PC-9 (cell line): ENCODE measurements at regions not wholly inside any gene's neighbourhood (a gene's known extent, or its start where the extent isn't known, plus 50 kb on each side); places are given as distances from the start of the nearest gene placed in this dataset.

Source experiments
- BruUV-seq: library from RNA; stranded (reverse); fragments of 400-500 nt; replicated peaks from 2 replicates; lab custom pipeline; 2021; lab: Mats Ljungman, UMichigan
- CTCF ChIA-PET: fragments of 300-600 bp; sonication (Branson Sonifier 250); formaldehyde crosslinking; loops from one replicate; lab custom pipeline; 2022; ENCODE audit warnings: antibody characterized with exemption; lab: Charles Lee
- POLR2A ChIA-PET: fragments of 300-600 bp; sonication (Branson Sonifier 250); formaldehyde crosslinking; loops from one replicate; lab custom pipeline; 2022; ENCODE audit warnings: antibody characterized with exemption; ENCODE audit not compliant: unreplicated experiment; lab: Charles Lee
- DNase-seq, 2 experiments: peaks; one replicate each; pipeline versions ENCODE4 v3.0.0 to v3.0.0-alpha.2; 2015 to 2022; ENCODE audit warnings: mixed read lengths in 1 of 2
- H2AFZ ChIP-seq: fragments of 200-600 bp; sonication (generic); 2 replicates; pipeline ENCODE4 v1.8.1; 2017; ENCODE audit warnings: antibody characterized with exemption
- H3F3A ChIP-seq: fragments of 200-600 bp; sonication (generic); 2 replicates; pipeline ENCODE4 v1.8.1; 2017; ENCODE audit warnings: antibody characterized with exemption, mild to moderate bottlenecking, low read depth; ENCODE audit not compliant: insufficient read depth
- H3K27ac ChIP-seq: fragments of 200-600 bp; sonication (generic); 2 replicates; pipeline ENCODE4 v1.6.1; 2016; ENCODE audit warnings: mixed run types
- H3K27me3 ChIP-seq: fragments of 200-600 bp; sonication (generic); 2 replicates; pipeline ENCODE4 v1.6.1; 2016; ENCODE audit warnings: low read depth, mixed run types; ENCODE audit not compliant: insufficient read depth
- H3K36me3 ChIP-seq: fragments of 200-600 bp; sonication (generic); 2 replicates; pipeline ENCODE4 v1.6.1; 2016; ENCODE audit warnings: low read depth, mixed run types
- H3K4me1 ChIP-seq: fragments of 200-600 bp; sonication (generic); replicated peaks from 2 replicates; pipeline ENCODE4 v1.6.1; 2016; ENCODE audit warnings: mixed run types; ENCODE audit not compliant: insufficient read depth
- H3K4me2 ChIP-seq: fragments of 200-600 bp; sonication (generic); 2 replicates; pipeline ENCODE4 v1.6.1; 2017; ENCODE audit warnings: mixed run types
- H3K4me3 ChIP-seq: fragments of 200-600 bp; sonication (generic); 2 replicates; pipeline ENCODE4 v1.6.1; 2016; ENCODE audit warnings: mixed run types
- H3K79me2 ChIP-seq: fragments of 200-600 bp; sonication (generic); 2 replicates; pipeline ENCODE4 v1.6.1; 2017; ENCODE audit warnings: low read depth, mixed run types
- H3K9me2 ChIP-seq: fragments of 200-600 bp; sonication (generic); 2 replicates; pipeline ENCODE4 v1.8.1; 2017; ENCODE audit warnings: mild to moderate bottlenecking; ENCODE audit not compliant: insufficient read depth
- H3K9me3 ChIP-seq: fragments of 200-600 bp; sonication (generic); 2 replicates; pipeline ENCODE4 v1.8.1; 2016; ENCODE audit warnings: low read depth; ENCODE audit not compliant: insufficient read depth
- H4K20me1 ChIP-seq: fragments of 200-600 bp; sonication (generic); 2 replicates; pipeline ENCODE4 v1.8.1; 2017; ENCODE audit not compliant: insufficient read depth
- CTCF ChIP-seq: fragments of 200-600 bp; sonication (generic); conservative IDR thresholded peaks from 2 replicates; pipeline ENCODE4 v1.6.1; 2017; ENCODE audit warnings: mixed run types, antibody characterized with exemption, mild to moderate bottlenecking, moderate library complexity
- EZH2 ChIP-seq: fragments of 200-600 bp; sonication (generic); IDR thresholded peaks from 2 replicates; pipeline ENCODE4 v1.8.0; 2017; ENCODE audit warnings: antibody characterized with exemption, low read depth
- intact Hi-C: fragments of 100-400 bp; cut with micrococcal nuclease; formaldehyde crosslinking; loops from one replicate; pipeline ENCODE4 v1.10.0; 2022; ENCODE audit not compliant: unreplicated experiment

- Histone ChIP-seq H3F3A (no peaks in the 10 kb centered on the region), H3K79me2 (no peaks in the 10 kb centered on the region), H3K4me2 (no peak overlapping the region), H3K9me2 (no peaks in the 10 kb centered on the region), H3K36me3 (no peaks in the 10 kb centered on the region), H3K27me3 (no peaks in the 10 kb centered on the region), H2AFZ (no peak overlapping the region), H4K20me1 (no peaks in the 10 kb centered on the region), H3K4me1 (no peaks in the 10 kb centered on the region), H3K4me3 (no peak overlapping the region), H3K9me3 (no peaks in the 10 kb centered on the region), H3K27ac (no peak overlapping the region)
- CTCF ChIA-PET = no interaction called here
- intact Hi-C loops = no loop called here
- DNase-seq = no peak
- TF ChIP-seq CTCF (no peak), EZH2 (no peak)
- no TSS peak for BruUV-seq
- POLR2A ChIA-PET = no interaction called here
Measured at GRCh38 chr11:133598906-133599305, 66.6 kb upstream of the OPCML start.

- H2AFZ ChIP-seq = no peak overlapping the region
- intact Hi-C loops = no loop called here
- no peaks in the 10 kb centered on the region for H4K20me1 ChIP-seq
- no peaks in the 10 kb centered on the region for H3K36me3 ChIP-seq
- H3K9me3 ChIP-seq = no peaks in the 10 kb centered on the region
- DNase-seq = no peak
- H3K27ac ChIP-seq = no peak overlapping the region
- no peaks in the 10 kb centered on the region for H3K79me2 ChIP-seq
- H3K4me1 ChIP-seq = no peaks in the 10 kb centered on the region
- POLR2A ChIA-PET = no interaction called here
- CTCF ChIA-PET = no interaction called here
- H3F3A ChIP-seq = no peaks in the 10 kb centered on the region
- H3K4me3 ChIP-seq = no peak overlapping the region
- H3K4me2 ChIP-seq = no peak overlapping the region
- no peaks in the 10 kb centered on the region for H3K9me2 ChIP-seq
- no TSS peak for BruUV-seq
- no peak for TF ChIP-seq EZH2
- no peak for TF ChIP-seq CTCF
- H3K27me3 ChIP-seq = no peaks in the 10 kb centered on the region
Measured at GRCh38 chr11:133597236-133597635, 64.9 kb upstream of the OPCML start.

- Histone ChIP-seq H3K4me3 (no peak overlapping the region), H3K4me1 (no peaks in the 10 kb centered on the region), H3K79me2 (no peaks in the 10 kb centered on the region), H3F3A (no peaks in the 10 kb centered on the region), H3K9me3 (no peaks in the 10 kb centered on the region), H3K9me2 (no peaks in the 10 kb centered on the region), H4K20me1 (no peaks in the 10 kb centered on the region), H2AFZ (no peak overlapping the region), H3K4me2 (no peak overlapping the region), H3K27me3 (no peaks in the 10 kb centered on the region), H3K27ac (no peak overlapping the region), H3K36me3 (no peaks in the 10 kb centered on the region)
- CTCF ChIA-PET = no interaction called here
- intact Hi-C loops = no loop called here
- POLR2A ChIA-PET = no interaction called here
- TF ChIP-seq EZH2 = no peak
- TF ChIP-seq CTCF = no peak
- BruUV-seq = no TSS peak
- no peak for DNase-seq
Measured at GRCh38 chr11:133595998-133596590, 63.8 kb upstream of the OPCML start.
